HS-5 (cell line): ENCODE measurements at regions not wholly inside any gene's neighbourhood (a gene's known extent, or its start where the extent isn't known, plus 50 kb on each side); places are given as distances from the start of the nearest gene placed in this dataset.

ENCODE experiments used
- DNase-seq: peaks from one replicate; pipeline ENCODE4 v3.0.0-alpha.2; 2012; ENCODE audit warnings: low read depth

GRCh38 chr3:181764544-181764943, 52.8 kb downstream of the SOX2 start:
- no peak for DNase-seq

GRCh38 chr3:181770296-181770695, 58.6 kb downstream of the SOX2 start:
- no peak for DNase-seq

GRCh38 chr3:181771120-181771519, 59.4 kb downstream of the SOX2 start:
- peak; percentile 13 for DNase-seq

- no peak for DNase-seq
Measured at GRCh38 chr3:181772166-181772565, 60.4 kb downstream of the SOX2 start.

DNA sequence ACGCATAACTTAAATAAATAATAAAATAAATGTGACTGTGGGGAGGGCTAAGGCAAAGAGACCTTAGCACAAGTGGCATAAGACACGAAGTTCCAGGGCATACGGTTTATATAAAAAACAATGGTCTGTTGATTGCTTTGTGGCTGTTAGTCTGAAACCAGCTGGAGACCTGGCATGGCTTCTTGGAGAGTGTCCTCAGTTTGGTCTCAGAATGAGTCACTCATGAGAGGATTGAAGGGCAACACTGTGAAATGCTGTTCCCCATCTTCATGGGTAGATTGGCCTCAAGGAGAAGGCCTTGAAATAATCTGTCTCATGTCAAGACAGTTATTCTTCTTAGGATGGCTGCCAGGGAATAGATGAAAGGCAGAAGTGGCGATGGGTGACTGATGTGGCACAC, 62.2 kb downstream of the SOX2 start:
- no peak for DNase-seq

DNA sequence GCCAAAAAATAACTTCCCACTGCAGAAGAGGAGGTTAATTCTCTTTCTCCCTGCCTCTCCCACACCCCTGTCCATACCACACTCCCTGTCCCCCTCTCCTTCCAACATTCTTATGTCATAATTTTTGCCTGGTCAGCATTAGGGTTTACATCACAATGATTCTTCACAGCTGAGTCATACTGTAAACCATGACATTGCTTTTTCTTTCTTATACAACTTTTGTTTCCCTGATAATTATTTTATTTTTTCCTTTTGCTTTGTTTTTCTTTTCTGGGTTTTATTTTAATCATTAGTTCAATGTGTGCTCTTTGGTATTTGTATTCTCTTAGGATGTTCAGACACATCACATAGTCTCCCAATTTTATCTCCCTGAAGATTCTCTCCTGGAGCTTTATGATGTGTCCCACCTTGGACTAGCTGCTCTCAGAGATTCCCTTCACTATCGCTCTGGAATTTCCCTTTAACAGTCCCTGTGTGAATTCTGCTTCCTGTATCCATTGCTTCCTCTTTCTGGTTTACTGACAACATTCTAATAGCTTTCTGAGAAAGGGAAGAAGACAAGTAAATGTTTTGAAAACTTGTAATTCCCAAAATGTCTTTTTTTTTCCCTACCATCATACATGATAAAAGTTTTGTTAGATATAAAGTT, 70.7 kb downstream of the SOX2 start:
- peak; percentile 50 for DNase-seq

- DNase-seq: no peak
Measured at GRCh38 chr3:181790561-181790960, 78.8 kb downstream of the SOX2 start.

DNA sequence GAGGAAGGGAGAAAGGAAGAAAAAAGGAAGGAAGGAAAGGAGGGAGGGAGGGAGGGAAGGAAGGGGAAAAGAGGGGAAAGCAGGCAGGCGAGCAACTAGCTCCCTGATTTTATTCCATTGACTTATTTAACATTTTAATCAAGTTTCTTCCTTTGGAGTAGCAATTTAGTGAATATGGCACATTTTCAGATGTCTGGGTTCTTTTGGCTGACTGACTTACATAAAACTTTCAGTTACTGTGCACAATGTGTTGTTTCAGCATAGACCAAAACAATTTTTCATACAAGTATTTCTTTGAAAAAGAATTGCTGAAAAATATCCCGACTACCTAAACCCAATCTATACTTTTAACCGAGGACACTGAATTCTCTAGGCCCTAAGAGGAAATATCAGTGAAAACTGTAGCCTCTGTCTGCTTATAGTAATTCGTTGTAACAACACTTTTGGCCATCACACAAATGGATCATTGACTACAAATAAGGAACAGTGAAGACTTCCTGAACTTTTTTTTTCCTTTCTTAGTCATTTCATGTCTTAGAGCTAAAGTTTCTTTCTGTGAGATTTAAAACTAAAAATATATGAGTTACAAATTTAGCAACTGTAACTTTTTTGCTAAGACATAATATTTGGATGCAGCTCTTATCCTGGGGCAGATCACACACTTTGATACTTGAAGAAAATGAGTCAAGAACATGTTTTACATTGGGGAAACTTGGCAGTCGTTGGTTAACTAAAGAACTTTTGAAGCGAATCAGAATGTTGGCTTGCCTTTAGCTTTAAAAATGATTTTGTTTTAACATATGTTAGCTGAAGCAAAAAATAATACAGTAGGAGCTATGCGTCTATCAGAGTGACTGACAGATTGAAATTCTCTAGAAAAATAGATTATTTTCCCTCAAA, 79.6 kb downstream of the SOX2 start:
- DNase-seq: no peak

DNA sequence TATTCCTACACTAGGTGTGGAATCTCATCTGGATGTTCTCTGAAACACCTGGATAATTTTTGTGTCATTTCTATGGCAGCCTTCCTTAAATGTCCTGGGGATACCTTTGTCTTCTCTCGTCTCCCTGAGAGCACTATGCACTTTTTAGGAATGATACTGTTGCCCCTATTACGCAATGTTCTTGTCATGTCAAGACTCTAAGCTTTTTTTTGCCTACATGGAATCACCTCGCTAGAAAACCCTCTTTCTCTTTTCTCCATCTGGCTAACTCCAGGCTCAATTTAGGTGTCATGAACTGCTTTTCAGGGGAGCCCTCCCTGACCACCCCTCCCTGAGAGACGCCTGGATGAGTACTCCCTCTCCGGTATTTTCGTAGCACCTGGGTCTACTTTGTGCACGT, 81.3 kb downstream of the SOX2 start:
- no peak for DNase-seq

- DNase-seq: no peak
Measured at GRCh38 chr3:181794011-181794790, 82.5 kb downstream of the SOX2 start.

- no peak for DNase-seq
Measured at GRCh38 chr3:181796641-181797040, 84.9 kb downstream of the SOX2 start.

DNA sequence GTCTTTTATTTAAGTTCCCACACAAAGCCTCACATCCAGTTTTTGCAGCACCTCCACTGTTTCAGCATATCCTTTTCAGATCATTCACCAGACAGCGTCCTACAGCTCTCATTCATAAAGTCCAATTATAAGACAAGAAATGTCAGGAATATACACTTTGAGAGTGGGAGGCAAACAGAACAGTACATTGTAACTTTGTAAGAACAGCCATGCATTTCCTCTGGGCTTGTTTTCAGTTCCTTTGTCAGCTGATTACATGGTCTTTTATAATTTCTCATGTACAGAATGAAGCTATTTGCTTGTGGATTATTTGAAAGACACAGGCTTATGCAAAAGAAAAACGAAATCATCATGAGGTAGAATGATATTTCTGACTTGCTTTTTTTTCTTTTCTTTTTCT, 85.7 kb downstream of the SOX2 start:
- DNase-seq: no peak

DNA sequence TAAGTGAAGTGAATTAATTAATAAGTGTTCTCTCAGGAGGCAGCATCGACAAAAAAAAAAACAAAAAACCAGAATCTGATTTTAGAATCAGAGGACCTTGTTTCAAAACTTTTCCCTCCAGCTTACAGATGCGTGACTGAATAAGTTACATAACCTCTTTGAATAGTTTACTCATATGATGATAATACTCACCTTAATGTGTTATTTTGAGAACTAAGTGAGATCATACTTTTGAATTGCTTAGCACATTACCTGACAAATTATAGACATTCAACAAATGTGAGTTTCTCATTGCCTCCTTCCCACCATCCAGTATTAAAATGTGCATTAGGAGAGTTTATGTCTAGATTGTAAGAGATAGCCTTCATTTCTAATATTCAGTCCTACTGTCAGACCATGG, 94.0 kb downstream of the SOX2 start:
- DNase-seq: no peak

GRCh38 chr3:181808053-181808452, 96.3 kb downstream of the SOX2 start:
- DNase-seq: no peak

GRCh38 chr3:181823716-181824115, 112.0 kb downstream of the SOX2 start:
- no peak for DNase-seq

- no peak for DNase-seq
Measured at GRCh38 chr3:181824961-181825360, 113.2 kb downstream of the SOX2 start.

GRCh38 chr3:181839039-181839915, 127.6 kb downstream of the SOX2 start:
- peak; percentile 5 for DNase-seq

DNA sequence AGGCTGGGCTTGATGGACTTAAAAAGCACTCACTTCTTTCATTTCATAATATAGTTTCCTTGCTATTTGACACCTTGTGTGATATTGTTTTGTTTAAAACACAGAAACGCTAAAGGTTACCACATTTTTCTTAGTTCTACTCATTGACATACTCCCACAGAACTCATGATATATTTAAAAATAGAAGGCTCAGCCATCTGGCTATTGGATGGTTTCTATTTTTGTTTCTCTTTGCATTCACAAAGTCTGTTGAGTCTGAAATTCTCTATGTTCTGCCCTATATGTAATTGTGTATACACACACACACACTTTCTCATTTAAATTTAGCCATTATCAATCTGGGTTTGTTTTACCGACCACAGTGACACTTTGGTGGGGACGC, 128.2 kb downstream of the SOX2 start:
- no peak for DNase-seq

DNA sequence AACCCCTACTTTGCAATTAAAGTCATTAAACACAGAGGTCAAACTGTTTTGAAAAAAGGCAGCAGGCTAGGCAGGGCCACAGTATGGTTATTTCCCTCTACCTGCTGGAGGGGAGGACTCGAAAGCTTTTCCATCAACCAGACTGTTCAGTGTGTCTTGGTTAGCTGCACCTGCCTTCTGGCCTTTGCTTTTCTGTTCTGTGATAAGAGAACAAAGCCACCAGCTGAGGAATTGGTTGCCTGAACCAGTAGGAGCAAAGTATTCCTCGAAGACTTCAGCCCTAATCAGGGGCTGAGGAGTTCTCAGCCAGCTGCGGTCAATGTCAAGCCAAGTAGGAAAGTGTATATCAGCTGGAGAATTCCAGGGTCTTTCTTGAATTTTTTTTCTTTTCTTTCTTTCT, 132.5 kb downstream of the SOX2 start:
- DNase-seq: no peak

DNA sequence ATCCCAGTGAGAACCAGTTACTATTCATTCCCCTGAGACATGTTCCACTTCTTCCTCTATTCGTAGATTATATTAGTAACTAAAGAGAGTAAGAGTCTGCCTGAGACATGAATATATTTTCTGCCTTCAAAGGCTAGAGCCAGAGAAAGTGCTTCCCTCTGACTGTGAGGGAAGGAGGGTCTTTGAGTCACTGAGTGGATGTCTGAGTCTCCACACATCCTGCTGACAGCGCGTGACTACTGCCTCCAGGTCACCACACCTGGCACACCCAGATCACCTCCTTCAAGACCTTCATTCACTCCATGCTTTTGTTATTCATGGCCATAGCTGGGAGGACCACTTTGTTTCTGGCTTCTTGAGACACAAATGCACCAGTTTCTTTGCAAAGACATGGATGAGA, 135.6 kb downstream of the SOX2 start:
- no peak for DNase-seq

DNA sequence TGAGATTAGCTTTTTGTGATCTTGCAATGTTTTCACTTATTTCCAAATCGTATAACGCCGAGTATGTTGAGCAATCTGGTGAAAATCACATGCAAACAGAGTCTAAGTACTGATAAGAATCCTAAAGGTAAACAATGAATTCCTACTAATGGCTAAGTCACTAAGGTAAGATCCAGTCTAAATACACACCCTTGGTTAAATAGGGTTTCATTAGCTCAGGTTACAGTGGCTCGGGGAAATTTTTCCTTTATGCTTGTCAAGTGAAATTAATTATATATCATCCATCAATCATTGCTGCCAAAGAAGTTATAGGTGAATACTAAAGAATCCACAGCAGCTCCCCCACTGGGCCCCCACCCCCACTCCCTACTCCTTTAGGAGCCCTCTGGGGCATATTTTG, 139.3 kb downstream of the SOX2 start:
- no peak for DNase-seq

DNA sequence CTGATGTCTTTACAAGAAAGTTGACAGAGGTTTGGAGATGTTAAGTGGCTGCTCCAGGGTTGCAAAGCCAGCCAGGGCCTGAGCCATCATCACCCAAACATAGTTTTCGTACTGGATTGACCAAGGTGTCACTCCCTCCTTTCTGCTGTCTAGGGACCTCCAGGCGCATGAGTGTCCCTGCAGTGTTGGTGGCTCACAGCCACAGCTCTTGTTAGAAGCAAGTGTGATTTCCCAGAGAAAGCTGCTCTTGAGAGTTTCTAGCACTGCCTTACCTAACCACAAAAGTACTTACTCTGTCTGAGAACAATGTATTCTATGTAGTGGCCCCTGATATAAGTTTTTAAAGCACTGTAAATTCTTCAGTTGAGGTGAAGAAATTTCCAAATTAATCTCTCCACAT, 144.1 kb downstream of the SOX2 start:
- DNase-seq: no peak
